ENCODE measurements at regions not wholly inside any gene's neighbourhood (a gene's known extent, or its start where the extent isn't known, plus 50 kb on each side); places are given as distances from the start of the nearest gene placed in this dataset.

- Histone ChIP-seq H3K4me3 (no peak overlapping the region), H3K4me1 (no peaks in the 10 kb centered on the region), H3K36me3 (no peaks in the 10 kb centered on the region), H3K27ac (no peak overlapping the region), H3K27me3 (peaks cover 0 to 8% of the 10 kb centered on the region in 2 donors), H3K9me3 (no peaks in the 10 kb centered on the region)
- no peak for DNase-seq
- intact Hi-C loops (cut with DNase I; ENCODE audit: low total_unique reads): no loop called here
- TF ChIP-seq, protein P1, sequence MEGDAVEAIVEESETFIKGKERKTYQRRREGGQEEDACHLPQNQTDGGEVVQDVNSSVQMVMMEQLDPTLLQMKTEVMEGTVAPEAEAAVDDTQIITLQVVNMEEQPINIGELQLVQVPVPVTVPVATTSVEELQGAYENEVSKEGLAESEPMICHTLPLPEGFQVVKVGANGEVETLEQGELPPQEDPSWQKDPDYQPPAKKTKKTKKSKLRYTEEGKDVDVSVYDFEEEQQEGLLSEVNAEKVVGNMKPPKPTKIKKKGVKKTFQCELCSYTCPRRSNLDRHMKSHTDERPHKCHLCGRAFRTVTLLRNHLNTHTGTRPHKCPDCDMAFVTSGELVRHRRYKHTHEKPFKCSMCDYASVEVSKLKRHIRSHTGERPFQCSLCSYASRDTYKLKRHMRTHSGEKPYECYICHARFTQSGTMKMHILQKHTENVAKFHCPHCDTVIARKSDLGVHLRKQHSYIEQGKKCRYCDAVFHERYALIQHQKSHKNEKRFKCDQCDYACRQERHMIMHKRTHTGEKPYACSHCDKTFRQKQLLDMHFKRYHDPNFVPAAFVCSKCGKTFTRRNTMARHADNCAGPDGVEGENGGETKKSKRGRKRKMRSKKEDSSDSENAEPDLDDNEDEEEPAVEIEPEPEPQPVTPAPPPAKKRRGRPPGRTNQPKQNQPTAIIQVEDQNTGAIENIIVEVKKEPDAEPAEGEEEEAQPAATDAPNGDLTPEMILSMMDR (IDR thresholded peaks at IDR 0.05): no peak
Measured at GRCh38 chr12:98360401-98360800, 155.0 kb upstream of the TMPO start.

DNA sequence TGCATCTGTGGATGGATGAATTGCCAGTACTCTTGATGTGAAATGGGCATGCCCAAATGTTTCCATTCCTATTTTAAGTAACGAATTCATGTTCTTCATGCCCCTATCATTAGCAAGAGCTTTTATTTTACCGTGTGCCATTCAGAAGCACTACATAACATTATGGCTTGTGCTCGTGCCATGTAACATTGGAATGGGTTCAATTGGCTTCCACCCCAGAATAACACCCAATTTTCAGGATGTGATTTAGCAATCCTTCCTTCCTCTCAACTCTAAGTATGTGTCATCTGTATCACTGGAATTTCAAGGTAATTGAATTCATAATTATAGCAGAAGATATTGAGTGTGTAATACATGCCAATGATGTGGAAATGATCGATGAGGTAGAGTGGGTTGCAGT lies 145.8 kb upstream of the TMPO start:
- TF ChIP-seq, protein P1 (IDR thresholded peaks at IDR 0.05): no peak
- Histone ChIP-seq H3K36me3 (no peaks in the 10 kb centered on the region), H3K9me3 (no peaks in the 10 kb centered on the region), H3K27ac (no peak overlapping the region), H3K4me1 (peaks cover 0 to 3% (median 0%) of the 10 kb centered on the region in 4 donors), H3K27me3 (peaks cover 0 to 8% of the 10 kb centered on the region in 2 donors), H3K4me3 (no peak overlapping the region)
- no peak for DNase-seq
- intact Hi-C loops (cut with DNase I; ENCODE audit: low total_unique reads): no loop called here

- Histone ChIP-seq H3K27ac (no peak overlapping the region), H3K4me3 (no peak overlapping the region), H3K36me3 (no peaks in the 10 kb centered on the region), H3K4me1 (peaks cover 0 to 3% (median 0%) of the 10 kb centered on the region in 4 donors), H3K9me3 (no peaks in the 10 kb centered on the region), H3K27me3 (peaks cover 0 to 8% of the 10 kb centered on the region in 2 donors)
- intact Hi-C loops (cut with DNase I; ENCODE audit: low total_unique reads): no loop called here
- TF ChIP-seq, protein P1 (IDR thresholded peaks at IDR 0.05): no peak
- DNase-seq: no peak
Measured at GRCh38 chr12:98370976-98371375, 144.4 kb upstream of the TMPO start.

- H3K27me3 ChIP-seq: peaks cover 0 to 8% of the 10 kb centered on the region in 2 donors
- no peak for DNase-seq
- H3K9me3 ChIP-seq: no peaks in the 10 kb centered on the region
- TF ChIP-seq, protein P1 (IDR thresholded peaks at IDR 0.05): no peak
- H3K36me3 ChIP-seq: no peaks in the 10 kb centered on the region
- no peak overlapping the region for H3K27ac ChIP-seq
- intact Hi-C loops (cut with DNase I; ENCODE audit: low total_unique reads): no loop called here
- peaks cover 0 to 3% (median 0%) of the 10 kb centered on the region in 4 donors for H3K4me1 ChIP-seq
- no peak overlapping the region for H3K4me3 ChIP-seq
Measured at GRCh38 chr12:98371419-98371818, 144.0 kb upstream of the TMPO start.

- H3K36me3 ChIP-seq: no peaks in the 10 kb centered on the region
- peaks cover 0 to 3% (median 0%) of the 10 kb centered on the region in 4 donors for H3K4me1 ChIP-seq
- no peak overlapping the region for H3K27ac ChIP-seq
- H3K27me3 ChIP-seq: peaks cover 0 to 2% of the 10 kb centered on the region in 2 donors
- TF ChIP-seq, protein P1 (IDR thresholded peaks at IDR 0.05): no peak
- no peak overlapping the region for H3K4me3 ChIP-seq
- intact Hi-C loops (cut with DNase I; ENCODE audit: low total_unique reads): no loop called here
- no peak for DNase-seq
- H3K9me3 ChIP-seq: no peaks in the 10 kb centered on the region
Measured at GRCh38 chr12:98372340-98373024, 142.9 kb upstream of the TMPO start.

Measured in tibial artery (tissue), 4 donors.